HUDEP-2 (cell line): ENCODE measurements at regions not wholly inside any gene's neighbourhood (a gene's known extent, or its start where the extent isn't known, plus 50 kb on each side); places are given as distances from the start of the nearest gene placed in this dataset.

Experiments used
- DNase-seq, 76 experiments: peaks; one replicate each; lab custom pipeline; 2025; ENCODE audit not compliant: unreplicated experiment in 76 of 76; lab: John Stamatoyannopoulos, UW

DNA sequence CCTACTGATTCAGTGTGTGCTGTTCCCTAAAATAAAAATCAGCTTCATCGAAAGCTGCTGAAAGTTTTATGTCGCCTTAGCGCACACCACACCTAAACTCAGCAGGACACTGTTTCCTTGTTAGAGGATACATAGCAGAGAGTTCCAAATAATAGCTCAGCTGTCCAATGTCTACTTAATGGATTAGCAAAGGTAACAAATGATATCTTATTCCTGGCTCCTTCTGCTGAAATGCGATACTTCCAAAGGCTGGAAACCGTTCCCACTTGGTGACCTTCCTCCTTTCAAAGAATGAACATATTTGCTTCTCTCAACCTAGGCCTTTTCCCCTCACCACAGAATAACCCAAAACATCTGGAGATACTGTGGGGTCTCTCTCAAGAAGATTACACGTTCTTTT lies 189.5 kb upstream of the GMDS start:
- no peak for DNase-seq

DNA sequence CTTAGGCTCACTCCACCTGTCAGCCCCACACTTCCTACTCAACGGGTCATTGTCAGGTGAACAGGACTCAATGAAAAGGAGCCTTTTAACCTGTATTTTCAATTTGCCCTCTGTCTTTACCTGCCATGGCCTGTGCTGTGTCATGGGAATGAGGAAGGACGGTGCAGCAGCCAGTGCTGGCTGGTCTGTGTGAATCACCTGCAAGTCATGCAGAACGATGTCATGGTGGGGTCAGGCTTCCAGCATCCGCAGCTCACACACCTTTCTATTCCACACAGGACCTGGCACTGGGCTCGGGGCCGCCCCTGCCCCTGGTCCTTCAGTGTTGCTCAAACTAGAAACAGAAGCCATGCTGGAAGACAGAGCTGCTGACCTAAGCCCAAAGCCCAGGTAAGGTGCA lies 188.7 kb upstream of the GMDS start:
- no peak for DNase-seq

DNA sequence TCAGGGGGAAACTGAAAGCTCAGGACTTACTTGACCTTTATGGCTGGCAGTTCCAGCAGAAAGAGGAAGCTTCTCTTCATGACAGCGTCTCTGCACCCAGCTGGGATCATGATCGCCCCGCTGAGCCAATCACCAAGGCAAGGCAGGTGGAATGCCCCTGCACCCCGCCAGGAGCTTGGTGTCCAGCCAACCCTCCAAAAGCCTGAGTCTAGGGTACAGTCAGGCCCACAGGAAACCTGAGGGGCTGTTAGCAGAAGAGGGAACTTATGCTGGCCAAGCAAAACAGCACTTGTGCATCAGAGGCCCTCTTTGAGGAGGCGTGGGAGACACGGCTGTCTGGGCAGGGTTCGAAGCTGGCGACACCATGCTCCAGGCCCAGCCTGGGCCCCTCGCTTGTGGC lies 188.3 kb upstream of the GMDS start:
- no peak for DNase-seq

DNA sequence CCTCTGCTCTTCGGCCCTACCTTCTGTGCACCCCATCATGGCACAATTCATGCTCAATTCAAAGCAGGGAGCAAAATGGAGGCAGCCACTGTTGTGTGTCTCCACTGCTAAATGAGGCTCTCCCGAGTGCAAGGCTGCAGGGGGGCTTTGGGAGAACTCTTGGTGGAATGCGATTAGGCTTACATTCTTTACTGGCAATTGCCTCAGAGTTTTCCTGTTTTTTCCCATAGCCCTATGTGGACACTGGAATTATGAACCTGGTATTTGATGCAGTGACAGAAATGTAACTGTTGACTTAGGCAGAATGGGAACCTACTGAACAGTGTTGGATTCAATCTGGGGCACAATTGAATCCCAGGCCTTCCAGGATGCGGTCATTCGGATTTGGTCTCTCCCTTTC lies 187.9 kb upstream of the GMDS start:
- no peak for DNase-seq

DNA sequence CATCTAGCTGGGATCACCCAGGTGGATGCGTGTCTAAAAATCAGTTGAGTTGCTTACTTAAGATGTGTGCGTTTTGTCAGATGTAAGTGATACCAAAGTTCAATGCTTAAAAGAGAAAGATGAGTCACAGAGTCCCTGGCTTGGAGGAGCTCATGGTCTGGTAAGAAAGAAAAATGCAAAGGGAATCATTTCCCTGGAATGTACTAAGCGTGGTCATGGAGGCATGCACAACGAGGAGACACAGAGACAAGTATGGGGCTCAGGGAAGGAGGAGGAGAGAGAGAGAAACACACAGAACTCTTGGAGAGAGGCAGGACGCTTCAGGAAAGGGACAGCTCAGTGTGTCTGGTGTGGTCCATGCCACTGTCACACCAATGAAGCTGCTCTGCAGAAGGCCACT lies 186.9 kb upstream of the GMDS start:
- no peak for DNase-seq

DNA sequence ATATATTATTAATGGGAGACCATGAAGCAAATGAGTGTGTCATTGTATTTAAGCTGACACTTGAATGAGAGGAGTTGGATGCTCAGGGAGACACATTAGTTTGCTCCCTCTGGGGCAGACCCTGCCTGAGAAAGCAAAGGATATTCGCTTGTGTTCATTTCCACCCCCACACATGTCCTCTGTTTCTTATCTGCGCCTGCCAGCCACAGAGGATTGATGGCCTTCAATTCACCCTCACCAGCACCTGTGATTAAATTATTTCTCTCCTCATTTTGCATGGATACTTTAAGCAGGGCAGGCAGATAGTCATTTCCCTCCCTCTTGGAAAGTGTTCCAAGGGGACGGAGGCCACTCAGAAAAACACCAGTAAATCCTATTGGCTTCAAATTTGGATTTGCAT lies 185.2 kb upstream of the GMDS start:
- peak in 1 of 76 experiments; percentile 13 for DNase-seq

DNA sequence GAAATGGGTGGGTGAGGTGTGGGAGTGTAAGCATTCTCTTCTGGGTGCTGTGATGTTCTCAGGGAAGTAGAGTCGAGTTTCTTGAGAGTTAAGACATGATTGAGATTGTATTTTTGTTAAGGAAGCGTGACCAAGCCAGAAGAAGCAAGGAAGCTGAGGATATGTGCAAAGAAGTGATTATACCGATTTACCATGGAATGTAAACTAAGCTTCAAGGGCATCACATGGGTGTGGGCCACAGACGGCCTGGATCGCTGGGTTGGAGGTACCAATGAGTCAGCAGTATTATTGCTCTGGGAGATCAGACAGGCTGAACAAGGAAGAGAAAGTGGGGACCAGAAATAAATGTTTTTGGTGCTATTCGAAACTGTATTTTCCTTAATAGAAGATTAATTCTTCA lies 184.1 kb upstream of the GMDS start:
- no peak for DNase-seq

DNA sequence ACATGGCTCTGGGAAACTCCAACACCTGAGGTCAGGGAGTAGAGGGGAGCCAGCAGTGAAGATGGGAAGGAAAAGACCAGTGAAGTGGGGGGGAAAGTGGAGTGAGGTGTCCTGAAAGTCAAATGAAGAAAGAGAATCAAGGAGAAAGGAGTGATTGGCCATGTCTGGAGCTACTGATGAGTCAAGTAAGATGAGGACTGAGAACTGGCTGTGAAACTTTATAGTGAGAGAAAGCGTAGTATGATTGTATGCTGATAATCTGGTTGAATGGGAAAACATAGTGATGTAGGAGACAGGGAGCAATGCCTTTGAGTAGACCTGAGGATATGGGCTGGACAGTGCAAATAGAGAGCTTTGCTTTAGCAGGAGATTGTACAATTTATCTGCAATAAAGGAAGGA lies 183.6 kb upstream of the GMDS start:
- no peak for DNase-seq

DNA sequence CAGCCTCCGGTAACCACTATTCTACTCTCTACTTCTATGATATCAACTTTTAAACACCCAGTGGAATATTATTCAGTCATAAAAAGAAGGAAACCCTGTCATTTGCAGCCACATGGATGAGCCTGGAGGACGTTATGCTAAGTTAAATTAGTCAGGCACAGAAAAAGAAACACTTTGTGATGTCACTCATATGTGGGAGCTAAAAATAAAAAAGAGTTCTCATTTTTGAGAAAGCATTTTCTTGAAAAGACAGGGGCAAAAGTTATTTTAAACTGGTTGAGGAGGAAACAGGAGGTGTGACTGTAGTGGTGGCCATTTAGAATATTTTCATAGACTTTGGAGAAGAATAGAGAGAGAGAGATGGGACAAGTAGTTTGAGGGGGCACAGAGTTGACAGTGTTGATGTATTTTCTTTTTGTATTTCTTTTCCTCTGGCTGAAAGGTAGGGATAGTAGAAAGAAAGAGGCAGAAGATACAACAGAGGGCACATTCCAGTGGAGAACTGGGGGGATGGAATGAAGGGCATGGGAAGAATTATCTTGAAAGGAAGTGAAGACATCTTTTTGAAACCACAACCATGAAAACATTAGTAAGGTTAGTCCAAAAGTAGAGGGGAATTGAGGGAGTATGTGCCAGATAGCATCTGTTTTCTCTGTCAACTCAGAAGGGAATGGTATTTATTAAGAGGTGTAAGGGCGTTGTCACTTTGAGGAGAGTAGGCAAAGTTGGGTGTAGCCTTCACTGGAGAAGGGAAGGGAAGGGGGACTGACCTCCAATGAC lies 181.3 kb upstream of the GMDS start:
- DNase-seq = no peak

DNA sequence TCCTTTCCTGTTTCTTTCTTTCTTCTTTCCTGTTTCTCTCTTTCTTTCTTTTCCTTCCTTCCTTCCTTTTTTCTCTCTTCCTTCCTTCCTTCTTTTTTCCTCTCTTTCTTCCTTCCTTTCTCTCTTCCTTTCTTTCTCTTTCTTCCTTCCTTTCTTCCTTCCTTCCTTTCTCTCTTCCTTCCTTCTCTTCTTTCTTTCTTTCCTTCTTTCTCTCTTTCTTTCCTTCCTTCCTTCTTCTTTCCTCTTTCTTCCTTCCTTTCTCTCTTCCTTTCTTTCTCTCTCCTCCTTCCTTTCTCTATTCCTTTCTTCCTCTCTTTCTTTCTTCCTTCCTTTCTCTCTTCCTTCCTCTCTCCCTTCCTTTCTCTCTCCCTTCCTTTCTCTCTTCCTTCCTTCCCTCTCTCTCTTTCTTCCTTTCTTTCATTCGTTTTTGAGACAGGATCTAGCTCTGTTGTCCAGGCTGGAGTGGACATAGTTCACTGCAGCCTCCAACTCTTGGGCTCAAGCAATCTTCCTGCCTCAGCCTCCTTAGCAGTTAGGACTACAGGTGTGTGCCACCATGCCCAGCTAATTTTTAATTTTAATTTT lies 170.8 kb upstream of the GMDS start:
- no peak for DNase-seq

DNA sequence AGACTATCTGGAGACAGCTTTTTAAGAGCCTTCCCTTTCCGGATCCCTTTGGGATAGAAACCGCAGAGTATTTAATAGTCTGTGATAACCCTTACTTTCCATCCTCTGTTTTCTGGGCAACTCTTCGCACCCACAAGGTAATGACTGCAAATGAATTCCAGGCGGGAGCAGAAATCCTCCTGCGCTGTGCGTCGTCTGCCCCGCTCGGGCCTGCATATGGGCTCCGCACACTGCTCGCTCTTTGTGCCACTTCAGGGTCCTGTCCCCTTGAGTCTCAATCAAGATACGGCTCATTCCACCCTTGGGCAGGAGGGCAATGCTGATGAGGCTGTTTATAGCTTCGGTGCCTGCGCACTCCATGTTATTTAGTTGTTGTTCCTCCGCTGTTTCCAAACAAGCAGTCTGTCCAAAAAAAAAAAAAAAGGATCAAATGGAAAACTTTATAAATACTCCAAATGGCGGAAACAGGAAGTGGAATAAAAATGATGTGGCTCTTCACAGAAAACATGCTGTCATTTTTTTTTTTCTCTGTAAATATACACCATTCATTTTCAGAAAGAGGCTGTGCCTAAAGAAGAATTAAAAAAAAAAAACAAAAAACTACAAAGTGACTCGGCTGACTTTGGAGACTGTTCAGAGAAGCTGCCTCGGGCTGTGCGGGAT lies 169.6 kb upstream of the GMDS start:
- DNase-seq = no peak

DNA sequence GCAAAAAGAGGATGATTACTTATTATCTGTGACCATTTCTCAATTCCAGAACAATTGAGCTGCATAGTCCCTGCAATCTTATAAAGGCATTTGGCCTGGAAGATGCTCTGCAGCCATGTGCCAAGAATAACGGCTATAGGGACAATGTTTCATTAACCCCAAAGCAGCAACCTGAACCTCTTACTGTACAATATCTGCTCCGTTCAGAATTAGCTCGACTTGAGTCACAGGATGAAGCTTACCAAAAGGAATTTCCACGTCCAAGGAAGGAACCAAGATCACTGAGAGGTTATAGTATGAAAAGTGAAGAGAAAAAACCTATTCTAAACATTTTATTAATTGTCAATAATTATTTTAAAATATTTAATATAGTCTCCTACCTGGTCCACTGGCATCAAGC lies 167.3 kb upstream of the GMDS start:
- DNase-seq = no peak

DNA sequence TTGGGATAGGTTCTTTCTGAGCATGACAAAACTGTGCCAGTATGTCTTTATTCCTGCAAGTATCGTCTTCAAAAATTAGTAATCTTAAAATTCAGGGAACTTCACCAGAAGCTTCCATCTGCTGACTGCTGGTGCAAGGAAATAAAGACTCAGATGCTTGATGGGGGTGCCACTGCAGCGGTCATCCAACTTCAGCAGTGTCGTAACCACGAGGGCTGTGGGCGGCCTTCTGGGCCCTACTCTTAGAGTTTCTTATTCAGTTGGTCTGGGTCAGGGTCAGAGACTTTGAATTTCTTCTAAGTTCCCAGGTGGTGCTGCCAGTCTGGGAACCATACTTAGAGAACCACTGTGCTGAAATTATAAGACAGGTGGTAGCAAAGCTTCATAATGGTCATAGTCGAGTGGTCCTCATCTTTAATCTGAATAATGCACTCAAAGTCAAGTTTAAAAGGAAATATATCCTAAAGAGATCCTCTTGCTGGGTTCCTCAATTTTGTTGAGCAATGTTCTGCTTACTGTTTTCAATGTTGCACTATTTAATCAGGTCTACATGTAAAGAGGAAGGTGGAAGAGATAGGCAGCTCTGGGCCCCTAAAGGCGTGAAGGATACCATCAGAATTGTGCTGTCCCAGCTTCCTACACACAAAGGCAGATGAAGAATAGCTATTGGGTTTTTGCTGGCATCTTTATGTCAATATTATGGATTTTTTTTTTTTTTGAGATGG lies 165.4 kb upstream of the GMDS start:
- DNase-seq = no peak

DNA sequence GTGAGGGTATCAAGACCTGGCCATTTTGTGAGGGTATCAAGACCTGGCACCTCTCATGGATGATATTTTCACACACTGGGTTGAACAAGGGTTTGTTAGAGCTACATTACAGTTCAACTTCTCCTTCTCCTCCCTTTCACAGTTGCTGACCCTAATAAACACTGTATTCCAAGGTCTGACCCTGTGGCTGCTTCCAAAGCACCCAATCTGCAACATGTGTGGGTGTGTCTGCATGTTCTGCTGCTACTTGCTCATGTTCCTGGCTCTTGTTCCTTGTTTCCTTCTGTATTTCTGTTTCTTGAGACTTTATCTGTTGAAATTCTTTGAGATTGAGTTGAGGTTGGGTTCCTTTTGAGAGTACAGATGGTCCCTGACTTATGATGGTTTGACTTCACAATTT lies 162.1 kb upstream of the GMDS start:
- no peak for DNase-seq

DNA sequence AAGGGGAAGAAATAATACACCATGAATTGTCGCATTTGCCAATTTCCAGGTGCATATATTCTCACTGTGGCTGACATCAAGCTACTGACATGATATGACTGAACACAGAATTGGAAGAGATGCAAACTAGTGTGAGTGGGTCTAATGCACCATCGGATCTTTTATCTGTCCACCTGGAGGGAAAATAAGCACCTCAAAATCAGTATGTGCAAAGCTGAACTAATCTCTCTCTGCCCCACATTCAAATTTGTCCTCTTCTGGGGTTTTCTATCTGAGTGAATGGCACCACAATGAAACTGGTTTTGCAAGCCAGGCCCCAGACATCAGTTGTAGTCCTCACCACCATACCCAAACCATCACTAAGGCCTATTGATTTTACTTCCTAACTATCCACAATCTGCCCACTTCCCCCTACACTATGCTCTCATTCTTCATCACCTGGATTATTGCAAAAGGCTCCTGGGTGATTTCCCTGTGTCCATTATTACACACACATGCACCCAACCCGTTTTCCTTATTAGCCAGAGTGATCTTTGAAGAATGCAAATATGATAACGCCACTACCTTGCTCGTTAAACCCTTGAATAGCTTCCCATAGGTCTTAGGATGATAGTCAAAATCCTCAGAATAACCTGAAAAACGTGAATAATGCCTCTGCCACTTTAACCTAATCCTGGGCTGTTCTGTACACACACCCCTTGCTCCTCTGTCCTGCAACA lies 159.0 kb upstream of the GMDS start:
- no peak for DNase-seq

DNA sequence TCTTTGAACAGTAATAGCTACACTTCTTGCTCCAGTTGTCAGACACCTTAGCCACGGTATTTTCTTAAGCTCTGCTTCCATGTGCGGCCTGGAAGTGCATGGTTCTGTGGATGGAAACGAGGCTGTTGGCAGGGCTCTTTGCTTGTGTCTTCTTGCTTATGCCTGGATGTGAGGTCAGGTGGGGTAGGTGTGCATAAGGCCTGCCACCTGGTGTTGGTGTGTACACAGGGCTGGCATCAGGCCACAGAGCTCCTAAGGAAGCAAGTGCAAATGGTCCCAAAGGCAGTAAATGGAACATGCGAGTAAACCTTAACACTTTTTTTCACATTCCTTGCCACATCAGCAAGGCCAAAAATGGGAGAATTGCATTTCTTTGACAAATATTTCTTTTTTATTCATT lies 158.1 kb upstream of the GMDS start:
- DNase-seq = no peak

DNA sequence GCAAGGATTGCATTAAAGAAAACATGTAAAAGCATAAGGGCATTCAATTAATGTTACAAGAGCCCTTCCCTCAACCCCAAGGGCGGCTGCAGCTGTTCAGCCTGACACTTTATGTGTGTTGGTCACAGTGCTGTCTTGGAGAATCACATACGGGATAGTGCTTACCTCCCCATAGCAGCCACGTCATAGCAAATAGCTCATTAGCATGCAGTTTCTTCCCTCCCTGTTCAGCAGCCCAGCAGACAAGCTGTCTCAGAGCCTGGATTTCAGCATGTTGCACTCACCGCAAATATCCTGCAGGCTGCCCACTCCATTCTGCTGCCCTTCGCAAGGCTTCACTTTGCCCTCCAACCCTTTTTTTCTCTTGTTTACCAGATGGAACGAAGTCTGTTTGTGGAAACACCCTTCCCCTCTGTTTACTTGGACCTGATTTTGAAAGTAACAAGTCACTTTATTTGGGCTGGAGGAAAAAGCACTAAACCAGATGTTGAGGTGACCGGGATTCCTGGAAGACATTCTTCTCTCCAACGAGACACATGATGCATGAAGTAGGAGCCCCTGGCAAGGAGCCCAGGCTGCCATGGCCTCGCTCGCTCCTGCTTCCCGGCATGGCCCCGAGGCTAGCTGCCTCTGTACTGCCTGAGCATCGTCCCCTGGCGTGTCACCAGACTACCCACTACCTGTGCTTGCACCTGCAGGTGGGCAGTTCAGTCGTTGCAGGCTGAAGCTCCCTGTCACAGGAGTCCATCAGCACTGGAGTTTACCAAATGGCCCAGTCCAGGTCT lies 151.6 kb upstream of the GMDS start:
- no peak for DNase-seq

DNA sequence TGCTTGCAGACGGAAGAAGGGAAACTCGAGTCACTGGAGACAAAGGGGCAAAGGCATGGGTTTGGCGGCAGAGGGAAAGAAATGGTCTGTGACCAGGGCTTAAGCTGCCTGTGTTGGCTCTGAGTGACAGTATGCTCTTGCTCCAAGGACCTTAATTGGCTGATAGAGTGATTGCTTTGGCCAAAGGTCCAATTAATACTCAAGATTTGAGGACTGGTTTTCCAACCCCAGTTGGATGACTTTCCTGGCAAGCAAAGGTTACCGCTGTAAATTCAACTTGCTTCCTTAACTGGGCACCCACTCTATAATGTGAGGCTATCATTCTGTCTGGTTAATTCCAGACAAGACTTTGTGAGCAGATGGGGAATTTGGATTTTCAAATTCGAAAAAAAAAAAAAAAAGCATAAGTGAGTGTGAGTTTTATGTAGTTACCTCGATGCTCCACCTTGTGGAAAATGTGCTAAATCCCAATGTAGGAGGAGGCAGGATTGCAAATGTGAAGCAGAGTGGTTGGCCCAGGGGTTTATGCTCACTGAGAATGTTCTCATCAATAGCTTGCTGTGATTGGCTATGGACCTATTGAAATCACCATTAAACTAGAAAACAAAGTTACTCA lies 150.7 kb upstream of the GMDS start:
- no peak for DNase-seq

DNA sequence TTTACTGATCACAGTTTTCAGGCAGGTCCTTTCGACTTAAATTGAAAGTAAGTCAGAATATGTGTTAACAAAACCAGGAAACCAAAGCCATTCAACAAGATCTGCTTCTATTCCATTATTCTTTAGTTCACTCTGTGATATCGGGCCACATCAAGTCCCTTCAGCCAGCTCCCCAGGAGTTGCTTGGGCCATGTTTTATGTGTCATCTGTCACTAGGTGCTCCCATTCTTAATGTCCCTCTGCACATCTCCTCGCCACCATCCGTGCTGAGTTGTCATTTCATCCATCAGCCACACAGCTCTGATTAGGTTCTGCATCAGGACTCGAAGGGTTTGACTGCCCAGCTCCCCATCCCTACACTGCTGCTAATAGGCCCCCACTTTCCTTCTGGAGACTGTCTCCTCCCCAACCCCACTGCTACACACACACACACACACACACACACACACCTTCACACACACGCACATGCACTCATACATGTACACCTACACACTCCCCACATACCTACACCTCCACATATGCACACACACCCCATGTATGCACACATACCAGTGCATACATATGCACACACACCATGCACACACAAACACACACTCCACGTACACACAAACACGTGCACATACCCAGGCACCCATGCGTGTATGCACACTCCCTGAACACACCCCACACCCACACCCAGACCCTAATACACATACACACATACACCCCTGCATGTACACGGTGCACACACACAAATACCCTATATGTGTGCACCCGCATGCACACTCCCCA lies 143.3 kb upstream of the GMDS start:
- DNase-seq = no peak
